Progenitor cell of endocrine pancreas (in vitro differentiated cells): ENCODE measurements at regions not wholly inside any gene's neighbourhood (a gene's known extent, or its start where the extent isn't known, plus 50 kb on each side); places are given as distances from the start of the nearest gene placed in this dataset.

Source experiments
- DNase-seq: peaks from one replicate; pipeline ENCODE4 v3.0.0; 2021; ENCODE audit warnings: low spot score; ENCODE audit not compliant: unreplicated experiment
- H3K27ac Mint-ChIP-seq: 2 replicates; pipeline ENCODE4 v1.8.0; 2021; ENCODE audit warnings: mild to moderate bottlenecking, moderate library complexity, mixed read lengths
- H3K27me3 Mint-ChIP-seq: 2 replicates; pipeline ENCODE4 v1.8.0; 2021; ENCODE audit warnings: mixed read lengths
- H3K36me3 Mint-ChIP-seq: 2 replicates; pipeline ENCODE4 v1.8.0; 2022; ENCODE audit warnings: mixed read lengths; ENCODE audit not compliant: insufficient read depth
- H3K4me1 Mint-ChIP-seq: 2 replicates; pipeline ENCODE4 v1.8.0; 2021; ENCODE audit warnings: low read depth, mixed read lengths
- H3K4me3 Mint-ChIP-seq: 2 replicates; pipeline ENCODE4 v1.8.0; 2021; ENCODE audit warnings: low read depth, mild to moderate bottlenecking, moderate library complexity, mixed read lengths
- H3K9me3 Mint-ChIP-seq: 2 replicates; pipeline ENCODE4 v1.8.0; 2021; ENCODE audit warnings: low read depth, mixed read lengths
- CTCF ChIP-seq: fragments of 200-600 bp; sonication (generic); IDR thresholded peaks from one replicate; pipeline ENCODE4 v1.5.0; 2021; ENCODE audit warnings: antibody characterized with exemption, mild to moderate bottlenecking; ENCODE audit not compliant: unreplicated experiment

GRCh38 chr3:177776661-177777101, 579.4 kb upstream of the TBL1XR1 start:
- DNase-seq: no peak
- H3K27me3 Mint-ChIP-seq: no peaks in the 10 kb centered on the region
- no peak overlapping the region for H3K4me3 Mint-ChIP-seq
- H3K36me3 Mint-ChIP-seq: no peaks in the 10 kb centered on the region
- no peaks in the 10 kb centered on the region for H3K9me3 Mint-ChIP-seq
- no peak overlapping the region for H3K27ac Mint-ChIP-seq
- peaks cover 15% of the 10 kb centered on the region for H3K4me1 Mint-ChIP-seq
- no peak for TF ChIP-seq CTCF

GRCh38 chr3:177777699-177778098, 580.4 kb upstream of the TBL1XR1 start:
- H3K9me3 Mint-ChIP-seq: no peaks in the 10 kb centered on the region

GRCh38 chr3:177778633-177779032, 581.4 kb upstream of the TBL1XR1 start:
- Mint-ChIP-seq H3K27me3 (no peaks in the 10 kb centered on the region), H3K4me1 (peaks cover 7% of the 10 kb centered on the region), H3K36me3 (no peaks in the 10 kb centered on the region), H3K9me3 (no peaks in the 10 kb centered on the region), H3K27ac (no peak overlapping the region), H3K4me3 (no peak overlapping the region)
- no peak for TF ChIP-seq CTCF
- no peak for DNase-seq

More at GRCh38 chr3:177777699-177778098, 580.4 kb upstream of the TBL1XR1 start:
- TF ChIP-seq CTCF: peak; percentile 54
- no peak overlapping the region for H3K4me3 Mint-ChIP-seq
- no peak overlapping the region for H3K27ac Mint-ChIP-seq
- DNase-seq: no peak
- no peaks in the 10 kb centered on the region for H3K36me3 Mint-ChIP-seq
- no peaks in the 10 kb centered on the region for H3K27me3 Mint-ChIP-seq
- H3K4me1 Mint-ChIP-seq: peaks cover 15% of the 10 kb centered on the region

GRCh38 chr3:177781686-177782161, 584.4 kb upstream of the TBL1XR1 start:
- Mint-ChIP-seq H3K9me3 (no peaks in the 10 kb centered on the region), H3K36me3 (no peaks in the 10 kb centered on the region), H3K4me1 (no peaks in the 10 kb centered on the region), H3K27me3 (no peaks in the 10 kb centered on the region), H3K27ac (no peak overlapping the region), H3K4me3 (no peak overlapping the region)
- no peak for TF ChIP-seq CTCF
- no peak for DNase-seq

GRCh38 chr3:177783338-177783737, 586.1 kb upstream of the TBL1XR1 start:
- Mint-ChIP-seq H3K27me3 (no peaks in the 10 kb centered on the region), H3K27ac (no peak overlapping the region), H3K9me3 (no peaks in the 10 kb centered on the region), H3K4me3 (no peak overlapping the region), H3K36me3 (no peaks in the 10 kb centered on the region), H3K4me1 (peaks cover 2% of the 10 kb centered on the region)
- DNase-seq: no peak
- TF ChIP-seq CTCF: no peak
